ENCODE measurements at regions not wholly inside any gene's neighbourhood (a gene's known extent, or its start where the extent isn't known, plus 50 kb on each side); places are given as distances from the start of the nearest gene placed in this dataset.

GRCh38 chr2:188909036-188909435 is 65.1 kb upstream of the COL3A1 start:
- TF ChIP-seq EZH2 (IDR thresholded peaks at IDR 0.05; ENCODE audit: borderline replicate concordance, low read depth, low read length, poor library complexity, severe bottlenecking) = no peak
- TF ChIP-seq CTCF (conservative IDR thresholded peaks at IDR 0.05; ENCODE audit: low read depth, low read length) = no peak

Measured in A673 (cell line).